H1 (cell line): ENCODE measurements at regions not wholly inside any gene's neighbourhood (a gene's known extent, or its start where the extent isn't known, plus 50 kb on each side); places are given as distances from the start of the nearest gene placed in this dataset.

Experiments
- CTCF ChIA-PET: fragments of 300-600 bp; sonication (Branson Sonifier 250); formaldehyde crosslinking; loops from one replicate; lab custom pipeline; 2021; ENCODE audit not compliant: partially characterized antibody; lab: Charles Lee
- POLR2A ChIA-PET: fragments of 300-600 bp; sonication (Branson Sonifier 250); formaldehyde crosslinking; loops from one replicate; lab custom pipeline; 2021; ENCODE audit warnings: inconsistent platforms; ENCODE audit not compliant: partially characterized antibody; lab: Charles Lee
- DNase-seq, 2 experiments: peaks; one replicate each; pipeline versions ENCODE4 v3.0.0 to v3.0.0-alpha.2; 2010 to 2022; ENCODE audit warnings: low spot score in 2 of 2, low read depth in 1 of 2, mixed read lengths in 1 of 2
- FAIRE-seq: peaks from 2 replicates; lab custom pipeline; 2011; peaks lifted over from hg19 to GRCh38; lab: Jason Lieb, UNC
- H2AFZ ChIP-seq: 2 replicates; pipeline ENCODE4 v1.8.1; 2012; ENCODE audit warnings: low read length, inconsistent platforms
- H2AK5ac ChIP-seq: 2 replicates; pipeline ENCODE4 v1.6.1; 2013; ENCODE audit warnings: low read depth, low read length
- H2BK120ac ChIP-seq: replicated peaks from 2 replicates; pipeline ENCODE3; 2013; ENCODE audit warnings: low read depth, low read length, inconsistent platforms
- H2BK12ac ChIP-seq: 2 replicates; pipeline ENCODE4 v1.6.1; 2013; ENCODE audit warnings: low read depth, low read length
- H2BK15ac ChIP-seq: 2 replicates; pipeline ENCODE4 v1.6.1; 2013; ENCODE audit warnings: low read length
- H2BK20ac ChIP-seq: 2 replicates; pipeline ENCODE4 v1.6.1; 2013; ENCODE audit warnings: low read length
- H2BK5ac ChIP-seq: 2 replicates; pipeline ENCODE4 v1.6.1; 2013; ENCODE audit warnings: low read depth, low read length
- H3K14ac ChIP-seq: 2 replicates; pipeline ENCODE4 v1.6.1; 2013; ENCODE audit warnings: inconsistent platforms; ENCODE audit not compliant: insufficient read length
- H3K18ac ChIP-seq: 2 replicates; pipeline ENCODE4 v1.6.1; 2013; ENCODE audit warnings: low read length; ENCODE audit errors: extremely low read depth
- H3K23ac ChIP-seq: 2 replicates; pipeline ENCODE4 v1.6.1; 2013; ENCODE audit warnings: inconsistent platforms; ENCODE audit not compliant: insufficient read length
- H3K23me2 ChIP-seq: 2 replicates; pipeline ENCODE4 v1.6.1; 2013; ENCODE audit warnings: low read depth, low read length
- H3K27ac ChIP-seq: 2 replicates; pipeline ENCODE4 v1.6.1; 2011; ENCODE audit warnings: low read depth, low read length, inconsistent platforms
- H3K27me3 ChIP-seq, 4 experiments: replicated peaks in 1 of 4; 1 replicate in 1 of 4; 2 replicates in 3 of 4; pipeline versions ENCODE4 v1.6.1 to v1.8.1; 2011 to 2013; ENCODE audit warnings: low read length in 3 of 4, mild to moderate bottlenecking in 3 of 4, inconsistent platforms in 2 of 4, mixed read lengths in 2 of 4, moderate library complexity in 1 of 4; ENCODE audit not compliant: control insufficient read depth in 3 of 4, insufficient read depth in 3 of 4; ENCODE audit errors: extremely low read depth in 1 of 4
- H3K36me3 ChIP-seq, 4 experiments: 2 replicates each; pipeline versions ENCODE4 v1.6.1 to v1.8.1; 2011 to 2013; ENCODE audit warnings: mild to moderate bottlenecking in 4 of 4, low read length in 3 of 4, moderate library complexity in 2 of 4, control low read depth in 1 of 4, inconsistent platforms in 1 of 4; ENCODE audit not compliant: insufficient read depth in 4 of 4, control insufficient read depth in 2 of 4
- H3K4ac ChIP-seq: replicated peaks from 2 replicates; pipeline ENCODE3; 2013; ENCODE audit warnings: low read length, low read depth, mixed read lengths, inconsistent platforms; ENCODE audit not compliant: insufficient read length
- H3K4me1 ChIP-seq, 4 experiments: replicated peaks in 1 of 4; 1 replicate in 1 of 4; 2 replicates in 3 of 4; pipeline versions ENCODE4 v1.6.1 to v1.8.1; 2011 to 2013; ENCODE audit warnings: low read length in 3 of 4, inconsistent platforms in 2 of 4, mixed read lengths in 1 of 4; ENCODE audit not compliant: insufficient read depth in 4 of 4, control insufficient read depth in 3 of 4
- H3K4me2 ChIP-seq, 2 experiments: 2 replicates each; pipeline versions ENCODE4 v1.6.1 to v1.8.1; 2011 to 2013; ENCODE audit warnings: low read depth in 2 of 2, low read length in 2 of 2, control low read depth in 1 of 2, inconsistent platforms in 1 of 2, mild to moderate bottlenecking in 1 of 2; ENCODE audit not compliant: insufficient read depth in 1 of 2
- H3K4me3 ChIP-seq, 4 experiments: fragments of 200-600, 300-600 bp in 1 of 4; sonication (generic), shearing (Covaris generic), sonication (Bioruptor Twin) in 1 of 4; 2 replicates each; pipeline versions ENCODE4 v1.5.1 to v1.8.1; 2011 to 2016; ENCODE audit warnings: low read length in 4 of 4, low read depth in 3 of 4, control low read depth in 2 of 4, inconsistent platforms in 2 of 4, mild to moderate bottlenecking in 2 of 4, mixed read lengths in 1 of 4, moderate library complexity in 1 of 4; ENCODE audit not compliant: insufficient read depth in 2 of 4; ENCODE audit errors: extremely low read depth in 1 of 4
- H3K56ac ChIP-seq: replicated peaks from 2 replicates; pipeline ENCODE3; 2013; ENCODE audit warnings: low read depth, mild to moderate bottlenecking, mixed read lengths, low read length, inconsistent platforms; ENCODE audit not compliant: insufficient read length
- H3K79me1 ChIP-seq: 2 replicates; pipeline ENCODE4 v1.6.1; 2013; ENCODE audit warnings: low read depth, low read length, control low read depth
- H3K79me2 ChIP-seq, 2 experiments: 2 replicates each; pipeline versions ENCODE4 v1.6.1 to v1.8.1; 2012 to 2013; ENCODE audit warnings: low read length in 2 of 2, mild to moderate bottlenecking in 2 of 2, inconsistent platforms in 1 of 2; ENCODE audit not compliant: insufficient read depth in 2 of 2, control insufficient read depth in 1 of 2
- H3K9ac ChIP-seq, 4 experiments: replicated peaks in 1 of 4; 1 replicate in 1 of 4; 2 replicates in 3 of 4; pipeline versions ENCODE4 v1.6.1 to v1.8.1; 2011 to 2013; ENCODE audit warnings: low read depth in 3 of 4, low read length in 3 of 4, control low read depth in 2 of 4, mild to moderate bottlenecking in 2 of 4, moderate library complexity in 2 of 4, inconsistent platforms in 1 of 4; ENCODE audit errors: extremely low read depth in 1 of 4
- H3K9me3 ChIP-seq, 2 experiments: 2 replicates each; pipeline versions ENCODE4 v1.6.1 to v1.8.1; 2012 to 2013; ENCODE audit warnings: mild to moderate bottlenecking in 2 of 2, moderate library complexity in 2 of 2, control low read depth in 1 of 2, inconsistent platforms in 1 of 2, low read depth in 1 of 2, low read length in 1 of 2, mixed read lengths in 1 of 2; ENCODE audit not compliant: insufficient read depth in 2 of 2
- H4K20me1 ChIP-seq, 2 experiments: replicated peaks in 1 of 2; 2 replicates each; pipeline versions ENCODE3 to v1.8.1; 2011 to 2013; ENCODE audit warnings: inconsistent platforms in 2 of 2, low read length in 2 of 2, mild to moderate bottlenecking in 1 of 2; ENCODE audit not compliant: insufficient read depth in 2 of 2, control insufficient read depth in 1 of 2
- H4K5ac ChIP-seq: 2 replicates; pipeline ENCODE4 v1.6.1; 2013; ENCODE audit warnings: low read length, low read depth, mixed read lengths, inconsistent platforms; ENCODE audit not compliant: insufficient read length
- H4K8ac ChIP-seq: 2 replicates; pipeline ENCODE4 v1.8.0; 2013; ENCODE audit warnings: mild to moderate bottlenecking, moderate library complexity, low read length, inconsistent platforms; ENCODE audit not compliant: insufficient read depth; ENCODE audit errors: extremely low read depth
- H4K91ac ChIP-seq: replicated peaks from 2 replicates; pipeline ENCODE3; 2013; ENCODE audit warnings: low read length, mixed read lengths, inconsistent platforms; ENCODE audit not compliant: insufficient read length
- CTBP2 ChIP-seq: IDR thresholded peaks from 2 replicates; pipeline ENCODE4 v1.7.0; 2011; ENCODE audit warnings: borderline replicate concordance, mild to moderate bottlenecking, moderate library complexity, mixed read lengths, low read length; ENCODE audit not compliant: insufficient read depth, insufficient read length
- EP300 ChIP-seq, 2 experiments: IDR thresholded peaks; 1 replicate in 1 of 2; 2 replicates in 1 of 2; pipeline ENCODE4 v1.6.1; 2011 to 2012; ENCODE audit warnings: low read depth in 2 of 2, low read length in 2 of 2, mild to moderate bottlenecking in 2 of 2, borderline replicate concordance in 1 of 2, inconsistent platforms in 1 of 2, moderate library complexity in 1 of 2
- KDM5A ChIP-seq: fragments of 200-600 bp; IDR thresholded peaks from 2 replicates; pipeline ENCODE4 v1.7.1; 2012; ENCODE audit warnings: mild to moderate bottlenecking, low read length, inconsistent platforms, mixed read lengths
- POLR2A ChIP-seq, 2 experiments: IDR thresholded peaks; 1 replicate in 1 of 2; 2 replicates in 1 of 2; pipeline ENCODE4 v1.6.1; 2011; ENCODE audit warnings: low read depth in 2 of 2, low read length in 2 of 2, mild to moderate bottlenecking in 2 of 2; ENCODE audit errors: control extremely low read depth in 1 of 2
- POLR2AphosphoS5 ChIP-seq: IDR thresholded peaks from 2 replicates; pipeline ENCODE4 v1.6.1; 2011; ENCODE audit warnings: low read depth, low read length
- RAD21 ChIP-seq, 2 experiments: IDR thresholded peaks in 1 of 2; conservative IDR thresholded peaks in 1 of 2; 2 replicates each; pipeline ENCODE4 v1.6.1; 2011; ENCODE audit warnings: low read depth in 2 of 2, low read length in 2 of 2, improper control_type of control experiment in 1 of 2, inconsistent platforms in 1 of 2, mild to moderate bottlenecking in 1 of 2, moderate library complexity in 1 of 2
- SAP30 ChIP-seq: fragments of 300-600 bp; sonication (generic); IDR thresholded peaks from 2 replicates; pipeline ENCODE4 v1.7.1; 2012; ENCODE audit warnings: low read length, moderate library complexity, mild to moderate bottlenecking, inconsistent platforms; ENCODE audit not compliant: insufficient read depth, insufficient replicate concordance
- SIRT6 ChIP-seq: IDR thresholded peaks from one replicate; pipeline ENCODE4 v1.7.1; 2012; ENCODE audit warnings: low read length, inconsistent platforms
- SIX5 ChIP-seq: IDR thresholded peaks from 2 replicates; pipeline ENCODE4 v1.6.1; 2011; ENCODE audit warnings: mild to moderate bottlenecking, low read depth, low read length
- SP1 ChIP-seq: IDR thresholded peaks from 2 replicates; pipeline ENCODE4 v1.6.1; 2011; ENCODE audit warnings: low read depth, low read length
- YY1 ChIP-seq: IDR thresholded peaks from 2 replicates; pipeline ENCODE4 v1.6.1; 2011; ENCODE audit warnings: low read depth, mild to moderate bottlenecking, low read length
- TF ChIP-seq, protein P1 (sequence below), 3 experiments: IDR thresholded peaks; 1 replicate in 2 of 3; 2 replicates in 1 of 3; pipeline versions ENCODE4 v1.5.1 to v1.6.1; 2011; ENCODE audit warnings: low read length in 3 of 3, mild to moderate bottlenecking in 3 of 3, inconsistent platforms in 2 of 3, low read depth in 1 of 3, moderate library complexity in 1 of 3; ENCODE audit not compliant: insufficient read depth in 1 of 3; ENCODE audit errors: control extremely low read depth in 1 of 3
- TF ChIP-seq, protein P2 (sequence below): IDR thresholded peaks from 2 replicates; pipeline ENCODE4 v1.6.1; 2011; ENCODE audit warnings: low read depth, mild to moderate bottlenecking, low read length; ENCODE audit not compliant: insufficient read depth

DNA sequence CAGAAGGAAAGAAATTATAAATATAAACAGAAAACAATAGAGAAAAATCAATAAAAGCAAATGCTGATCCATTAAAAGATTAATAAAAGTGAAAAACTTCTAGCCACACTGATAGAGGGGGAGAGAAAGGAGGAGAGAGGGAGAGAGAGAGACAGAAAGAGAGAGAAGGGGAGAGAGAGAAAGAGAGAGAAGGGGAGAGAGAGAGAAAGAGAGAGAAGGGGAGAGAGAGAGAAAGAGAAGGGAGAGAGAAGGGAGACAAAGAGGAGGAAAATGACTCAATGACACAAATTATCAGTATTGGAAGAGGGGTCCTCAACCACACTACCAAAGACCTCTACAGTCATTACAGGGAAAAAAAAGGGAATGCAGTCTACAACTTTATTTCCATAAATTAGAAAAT, 94.4 kb upstream of the VIPR2 start:
- ChIA-PET CTCF (interaction anchor here (1.2 kb wide), 1 partner anchor 207 kb away, joined by 3 read pairs; no protein-coding TSS in a partner anchor), POLR2A (no interaction called here)
- Histone ChIP-seq H2AK5ac (no peak overlapping the region), H2BK12ac (no peak overlapping the region), H4K8ac (no peak overlapping the region), H3K79me1 (no peaks in the 10 kb centered on the region), H3K36me3 (no peaks in the 10 kb centered on the region), H2BK20ac (no peak overlapping the region), H3K18ac (no peak overlapping the region), H3K9ac (no peak overlapping the region), H2BK120ac (no peak overlapping the region), H3K9me3 (peaks cover 45 to 48% of the 10 kb centered on the region in 2 experiments), H3K23me2 (no peaks in the 10 kb centered on the region), H3K4ac (no peak overlapping the region), H3K4me2 (no peak overlapping the region), H3K27ac (no peak overlapping the region), H2AFZ (no peak overlapping the region), H3K27me3 (no peaks in the 10 kb centered on the region), H4K5ac (no peak overlapping the region), H3K4me1 (no peaks in the 10 kb centered on the region), H3K79me2 (no peaks in the 10 kb centered on the region), H3K56ac (no peak overlapping the region), H3K14ac (no peak overlapping the region), H2BK5ac (no peak overlapping the region), H4K20me1 (no peaks in the 10 kb centered on the region), H2BK15ac (no peak overlapping the region), H4K91ac (no peak overlapping the region), H3K4me3 (no peak overlapping the region), H3K23ac (no peak overlapping the region)
- DNase-seq, result no peak
- no peak for FAIRE-seq
- TF ChIP-seq, protein P1, sequence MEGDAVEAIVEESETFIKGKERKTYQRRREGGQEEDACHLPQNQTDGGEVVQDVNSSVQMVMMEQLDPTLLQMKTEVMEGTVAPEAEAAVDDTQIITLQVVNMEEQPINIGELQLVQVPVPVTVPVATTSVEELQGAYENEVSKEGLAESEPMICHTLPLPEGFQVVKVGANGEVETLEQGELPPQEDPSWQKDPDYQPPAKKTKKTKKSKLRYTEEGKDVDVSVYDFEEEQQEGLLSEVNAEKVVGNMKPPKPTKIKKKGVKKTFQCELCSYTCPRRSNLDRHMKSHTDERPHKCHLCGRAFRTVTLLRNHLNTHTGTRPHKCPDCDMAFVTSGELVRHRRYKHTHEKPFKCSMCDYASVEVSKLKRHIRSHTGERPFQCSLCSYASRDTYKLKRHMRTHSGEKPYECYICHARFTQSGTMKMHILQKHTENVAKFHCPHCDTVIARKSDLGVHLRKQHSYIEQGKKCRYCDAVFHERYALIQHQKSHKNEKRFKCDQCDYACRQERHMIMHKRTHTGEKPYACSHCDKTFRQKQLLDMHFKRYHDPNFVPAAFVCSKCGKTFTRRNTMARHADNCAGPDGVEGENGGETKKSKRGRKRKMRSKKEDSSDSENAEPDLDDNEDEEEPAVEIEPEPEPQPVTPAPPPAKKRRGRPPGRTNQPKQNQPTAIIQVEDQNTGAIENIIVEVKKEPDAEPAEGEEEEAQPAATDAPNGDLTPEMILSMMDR (IDR thresholded peaks at IDR 0.05; ENCODE audit: control extremely low read depth in 1 of 3, insufficient read depth in 1 of 3, low read depth in 1 of 3, low read length in 3 of 3), result no peak
- no peak for TF ChIP-seq POLR2A (IDR thresholded peaks at IDR 0.05; ENCODE audit: control extremely low read depth in 1 of 2, low read depth in 2 of 2, low read length in 2 of 2)
- TF ChIP-seq RAD21 (IDR thresholded peaks at IDR 0.05 in 1 of 2, conservative IDR thresholded peaks at IDR 0.05 in 1 of 2; ENCODE audit: low read depth in 2 of 2, low read length in 2 of 2), result no peak
- TF ChIP-seq, protein P2, sequence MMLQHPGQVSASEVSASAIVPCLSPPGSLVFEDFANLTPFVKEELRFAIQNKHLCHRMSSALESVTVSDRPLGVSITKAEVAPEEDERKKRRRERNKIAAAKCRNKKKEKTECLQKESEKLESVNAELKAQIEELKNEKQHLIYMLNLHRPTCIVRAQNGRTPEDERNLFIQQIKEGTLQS, result no peak
- TF ChIP-seq CTBP2, result no peak
- TF ChIP-seq YY1, result no peak
- no peak for TF ChIP-seq EP300 (IDR thresholded peaks at IDR 0.05; ENCODE audit: borderline replicate concordance in 1 of 2, low read depth in 2 of 2, low read length in 2 of 2)
- TF ChIP-seq SIX5, result no peak
- no peak for TF ChIP-seq SIRT6
- TF ChIP-seq POLR2AphosphoS5, result no peak
- TF ChIP-seq SAP30, result no peak
- no peak for TF ChIP-seq SP1
- no peak for TF ChIP-seq KDM5A
